Neuronal stem cell (in vitro differentiated cells): ENCODE measurements at regions not wholly inside any gene's neighbourhood (a gene's known extent, or its start where the extent isn't known, plus 50 kb on each side); places are given as distances from the start of the nearest gene placed in this dataset.

ENCODE experiments used
- DNase-seq: peaks from one replicate; pipeline ENCODE4 v3.0.0-alpha.2; 2013; ENCODE audit warnings: low spot score
- H2AFZ ChIP-seq: one replicate; pipeline ENCODE4 v1.6.1; 2013; ENCODE audit warnings: mild to moderate bottlenecking, low read length, inconsistent platforms
- H2AK5ac ChIP-seq: 2 replicates; pipeline ENCODE4 v1.6.1; 2013; ENCODE audit warnings: low read depth, mild to moderate bottlenecking, inconsistent platforms, low read length, moderate library complexity, mixed read lengths
- H2BK120ac ChIP-seq: 2 replicates; pipeline ENCODE4 v1.6.1; 2013; ENCODE audit warnings: low read depth, mild to moderate bottlenecking, inconsistent platforms, low read length, moderate library complexity, mixed read lengths
- H2BK12ac ChIP-seq: one replicate; pipeline ENCODE4 v1.6.1; 2013; ENCODE audit warnings: low read length, inconsistent platforms
- H2BK15ac ChIP-seq: 2 replicates; pipeline ENCODE4 v1.6.1; 2013; ENCODE audit warnings: mild to moderate bottlenecking, low read length, inconsistent platforms, mixed read lengths
- H2BK5ac ChIP-seq: one replicate; pipeline ENCODE4 v1.6.1; 2013; ENCODE audit warnings: inconsistent platforms, mild to moderate bottlenecking, low read length, moderate library complexity
- H3K14ac ChIP-seq: one replicate; pipeline ENCODE4 v1.6.1; 2013; ENCODE audit warnings: low read length, inconsistent platforms
- H3K18ac ChIP-seq: 2 replicates; pipeline ENCODE4 v1.6.1; 2013; ENCODE audit warnings: low read length, inconsistent platforms
- H3K23ac ChIP-seq: 2 replicates; pipeline ENCODE4 v1.6.1; 2013; ENCODE audit warnings: low read depth, mild to moderate bottlenecking, mixed read lengths, low read length, inconsistent platforms; ENCODE audit not compliant: poor library complexity
- H3K27ac ChIP-seq: replicated peaks from 3 replicates; pipeline ENCODE4 v1.5.1; 2013; ENCODE audit warnings: low read length, inconsistent platforms
- H3K27me3 ChIP-seq, 3 experiments: 2 replicates each; pipeline ENCODE4 v1.6.1; 2013; ENCODE audit warnings: low read length in 3 of 3, mild to moderate bottlenecking in 2 of 3, inconsistent platforms in 1 of 3, low read depth in 1 of 3, mixed read lengths in 1 of 3, moderate library complexity in 1 of 3; ENCODE audit not compliant: control insufficient read depth in 3 of 3, insufficient read depth in 3 of 3
- H3K36me3 ChIP-seq, 2 donors: replicated peaks in 1 of 2; 2 replicates each; pipeline ENCODE4 v1.6.1; 2013; ENCODE audit warnings: low read length in 2 of 2; ENCODE audit not compliant: control insufficient read depth in 2 of 2, insufficient read depth in 2 of 2
- H3K4ac ChIP-seq: 2 replicates; pipeline ENCODE4 v1.6.1; 2013; ENCODE audit warnings: inconsistent platforms, mild to moderate bottlenecking, low read length, moderate library complexity
- H3K4me1 ChIP-seq, 2 donors: 1 replicate in 1 of 2; 2 replicates in 1 of 2; pipeline ENCODE4 v1.6.1; 2013; ENCODE audit warnings: low read length in 2 of 2, low read depth in 1 of 2; ENCODE audit not compliant: control insufficient read depth in 2 of 2, insufficient read depth in 1 of 2
- H3K4me2 ChIP-seq: one replicate; pipeline ENCODE4 v1.6.1; 2013; ENCODE audit warnings: mild to moderate bottlenecking, low read length, inconsistent platforms; ENCODE audit not compliant: insufficient read depth, poor library complexity, severe bottlenecking
- H3K4me3 ChIP-seq, 2 donors: 2 replicates each; pipeline ENCODE4 v1.5.1; 2013; ENCODE audit warnings: low read length in 2 of 2, mild to moderate bottlenecking in 2 of 2, inconsistent platforms in 1 of 2, moderate library complexity in 1 of 2
- H3K79me1 ChIP-seq: one replicate; pipeline ENCODE4 v1.6.1; 2013; ENCODE audit warnings: low read depth, mild to moderate bottlenecking, inconsistent platforms, low read length, moderate library complexity
- H3K9ac ChIP-seq: one replicate; pipeline ENCODE4 v1.6.1; 2013; ENCODE audit warnings: mild to moderate bottlenecking, low read depth, low read length, inconsistent platforms; ENCODE audit not compliant: poor library complexity
- H3K9me3 ChIP-seq, 2 donors: replicated peaks in 1 of 2; 2 replicates each; pipeline versions ENCODE3 to v1.6.1; 2013; ENCODE audit warnings: low read length in 2 of 2, mild to moderate bottlenecking in 2 of 2, inconsistent platforms in 1 of 2, low read depth in 1 of 2, mixed read lengths in 1 of 2, moderate library complexity in 1 of 2; ENCODE audit not compliant: control insufficient read depth in 2 of 2, insufficient read depth in 1 of 2
- H4K8ac ChIP-seq: one replicate; pipeline ENCODE4 v1.6.1; 2013; ENCODE audit warnings: low read depth, mild to moderate bottlenecking, inconsistent platforms, low read length, moderate library complexity
- H4K91ac ChIP-seq: one replicate; pipeline ENCODE4 v1.6.1; 2013; ENCODE audit warnings: low read length, low read depth, mild to moderate bottlenecking, inconsistent platforms; ENCODE audit not compliant: poor library complexity
- WGBS, 2 donors: extraction: QIAGEN DNeasy Blood & Tissue Kit; methylation state at CpG; one replicate each; pipeline ENCODE4 v1.1.7; 2013; ENCODE audit warnings: missing lambda C conversion rate in 2 of 2, mixed read lengths in 1 of 2; ENCODE audit not compliant: insufficient read length in 2 of 2, insufficient replicate concordance in 1 of 2; ENCODE audit errors: extremely low coverage in 2 of 2; 5-methylcytosine and 5-hydroxymethylcytosine counted together

GRCh38 chr12:42786400-42787148 lies 197.0 kb upstream of the PRICKLE1 start:
- H3K36me3 ChIP-seq = no peaks in the 10 kb centered on the region
- no peak overlapping the region for H3K27ac ChIP-seq
- DNase-seq = no peak

GRCh38 chr12:42785944-42786343 lies 196.4 kb upstream of the PRICKLE1 start:
- H3K4me1 ChIP-seq = peaks cover 4 to 28% of the 10 kb centered on the region in 2 donors
- no peak overlapping the region for H3K4ac ChIP-seq
- no peak overlapping the region for H2BK5ac ChIP-seq
- H3K27ac ChIP-seq = no peak overlapping the region
- H2AK5ac ChIP-seq = no peak overlapping the region
- H3K27me3 ChIP-seq = no peaks in the 10 kb centered on the region
- H2BK120ac ChIP-seq = no peak overlapping the region
- H3K18ac ChIP-seq = no peak overlapping the region
- no peak overlapping the region for H3K9ac ChIP-seq
- H3K14ac ChIP-seq = no peak overlapping the region
- H3K4me2 ChIP-seq = no peak overlapping the region
- no peak overlapping the region for H3K23ac ChIP-seq
- H3K4me3 ChIP-seq = no peak overlapping the region
- no peak overlapping the region for H4K8ac ChIP-seq
- H3K79me1 ChIP-seq = no peaks in the 10 kb centered on the region
- no CpG with 5 or more reads among the region's 2 CpGs for WGBS, 2 donors
- H3K9me3 ChIP-seq = no peaks in the 10 kb centered on the region
- no peak overlapping the region for H2AFZ ChIP-seq
- no peak overlapping the region for H2BK12ac ChIP-seq
- H3K36me3 ChIP-seq = no peaks in the 10 kb centered on the region
- DNase-seq = no peak
- H4K91ac ChIP-seq = no peak overlapping the region
- no peak overlapping the region for H2BK15ac ChIP-seq

More at GRCh38 chr12:42786400-42787148, 197.0 kb upstream of the PRICKLE1 start:
- H4K8ac ChIP-seq = no peak overlapping the region
- H3K9me3 ChIP-seq = no peaks in the 10 kb centered on the region
- no peak overlapping the region for H3K23ac ChIP-seq
- no peak overlapping the region for H2BK12ac ChIP-seq
- H3K14ac ChIP-seq = no peak overlapping the region
- WGBS, 2 donors = no CpG with 5 or more reads among the region's 5 CpGs
- no peak overlapping the region for H4K91ac ChIP-seq
- H3K4me2 ChIP-seq = no peak overlapping the region
- H2BK15ac ChIP-seq = no peak overlapping the region
- no peak overlapping the region for H2BK120ac ChIP-seq
- peaks cover 8 to 31% of the 10 kb centered on the region in 2 donors for H3K4me1 ChIP-seq
- H2AK5ac ChIP-seq = no peak overlapping the region
- no peak overlapping the region for H3K9ac ChIP-seq
- no peak overlapping the region for H3K4ac ChIP-seq
- H3K18ac ChIP-seq = no peak overlapping the region
- H3K79me1 ChIP-seq = no peaks in the 10 kb centered on the region
- H2AFZ ChIP-seq = peak overlapping the region; percentile 59
- H2BK5ac ChIP-seq = no peak overlapping the region
- no peak overlapping the region for H3K4me3 ChIP-seq
- H3K27me3 ChIP-seq = no peaks in the 10 kb centered on the region

DNA sequence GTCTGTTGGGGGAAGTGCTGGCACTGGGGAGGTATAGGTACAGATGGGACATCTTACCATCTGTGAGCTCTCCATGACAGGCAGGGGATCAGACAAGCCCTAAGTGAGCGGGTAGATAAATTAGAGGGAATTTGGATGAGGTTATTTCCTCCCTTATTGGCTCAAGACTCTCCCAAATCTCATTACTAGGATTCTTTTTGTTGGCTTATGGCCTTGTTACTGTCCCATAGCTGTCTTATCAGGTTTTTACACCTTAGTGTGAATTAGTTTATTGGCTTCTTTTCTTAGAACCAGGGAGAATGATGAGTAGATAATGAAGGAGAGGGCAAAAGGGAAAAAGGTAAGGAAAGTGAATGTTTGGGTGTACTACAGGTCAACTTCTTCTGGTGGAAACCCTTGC lies 191.1 kb upstream of the PRICKLE1 start:
- Histone ChIP-seq H2AFZ (no peak overlapping the region), H2BK15ac (no peak overlapping the region), H3K4me1 (peaks cover 0 to 1% of the 10 kb centered on the region in 2 donors), H2BK5ac (no peak overlapping the region), H3K9me3 (no peaks in the 10 kb centered on the region), H2BK12ac (no peak overlapping the region), H3K79me1 (no peaks in the 10 kb centered on the region), H3K18ac (no peak overlapping the region), H3K4me2 (no peak overlapping the region), H3K4ac (no peak overlapping the region), H3K9ac (no peak overlapping the region), H3K27me3 (no peaks in the 10 kb centered on the region), H2BK120ac (no peak overlapping the region), H3K36me3 (no peaks in the 10 kb centered on the region), H3K27ac (no peak overlapping the region), H4K8ac (no peak overlapping the region), H4K91ac (no peak overlapping the region), H3K23ac (no peak overlapping the region), H3K4me3 (no peak overlapping the region), H2AK5ac (no peak overlapping the region), H3K14ac (no peak overlapping the region)
- no CpG with 5 or more reads among the region's 1 CpG for WGBS, 2 donors
- DNase-seq = no peak

DNA sequence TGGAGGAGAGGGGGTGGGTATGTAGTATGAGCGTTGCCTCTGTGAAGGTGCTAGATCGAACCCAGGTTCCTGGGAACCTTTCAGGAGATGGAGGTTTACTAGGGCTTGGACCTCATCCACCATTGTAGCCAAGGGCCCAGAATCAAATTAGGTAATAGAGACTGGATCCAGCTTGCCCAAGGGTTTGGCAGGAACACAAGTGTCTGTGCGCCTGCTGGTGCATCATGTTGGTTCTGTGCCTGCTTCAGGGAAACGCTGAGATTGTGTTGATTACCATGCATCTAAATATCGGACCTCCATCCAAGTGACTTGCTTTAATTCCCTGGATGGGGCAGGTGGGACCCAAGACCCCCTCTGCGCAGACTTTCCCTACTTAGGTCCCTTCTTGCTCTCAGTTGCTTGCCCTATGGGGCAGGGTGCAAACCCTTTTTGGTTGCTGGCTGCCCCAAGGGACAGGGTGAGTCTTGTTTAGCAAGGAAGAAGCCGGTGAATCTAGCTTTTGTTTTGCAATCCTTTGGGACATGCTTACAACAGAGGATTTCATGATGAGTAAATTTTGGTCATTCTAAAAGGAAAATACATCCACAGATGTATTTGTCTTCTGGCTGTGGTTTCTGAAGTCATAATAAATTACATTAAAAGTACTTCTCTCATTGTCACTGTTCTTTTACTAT lies 189.8 kb upstream of the PRICKLE1 start:
- no peak overlapping the region for H4K91ac ChIP-seq
- DNase-seq = no peak
- no peaks in the 10 kb centered on the region for H3K27me3 ChIP-seq
- H3K9me3 ChIP-seq = no peaks in the 10 kb centered on the region
- no peak overlapping the region for H3K14ac ChIP-seq
- H3K18ac ChIP-seq = no peak overlapping the region
- H3K79me1 ChIP-seq = no peaks in the 10 kb centered on the region
- H2BK12ac ChIP-seq = no peak overlapping the region
- H2BK120ac ChIP-seq = no peak overlapping the region
- no peak overlapping the region for H3K4ac ChIP-seq
- no peak overlapping the region for H3K27ac ChIP-seq
- H3K4me1 ChIP-seq = peaks cover 0 to 1% of the 10 kb centered on the region in 2 donors
- H3K4me3 ChIP-seq = no peak overlapping the region
- H3K9ac ChIP-seq = no peak overlapping the region
- no peak overlapping the region for H3K23ac ChIP-seq
- no peak overlapping the region for H2BK15ac ChIP-seq
- WGBS, 2 donors = no CpG with 5 or more reads among the region's 7 CpGs
- H4K8ac ChIP-seq = no peak overlapping the region
- H2BK5ac ChIP-seq = no peak overlapping the region
- H3K4me2 ChIP-seq = no peak overlapping the region
- H2AFZ ChIP-seq = no peak overlapping the region
- no peaks in the 10 kb centered on the region for H3K36me3 ChIP-seq
- H2AK5ac ChIP-seq = no peak overlapping the region
